Tongue (tissue), 1 donor: ENCODE measurements at regions not wholly inside any gene's neighbourhood (a gene's known extent, or its start where the extent isn't known, plus 50 kb on each side); places are given as distances from the start of the nearest gene placed in this dataset.
"Not testable (repeated sequence)": the region's sequence is repeated elsewhere in the genome, so short reads cannot be mapped to it uniquely, and the experiment has no call there.

Experiments used
- DNase-seq: peaks from one replicate; pipeline ENCODE4 v3.0.0-alpha.2; 2015

DNA sequence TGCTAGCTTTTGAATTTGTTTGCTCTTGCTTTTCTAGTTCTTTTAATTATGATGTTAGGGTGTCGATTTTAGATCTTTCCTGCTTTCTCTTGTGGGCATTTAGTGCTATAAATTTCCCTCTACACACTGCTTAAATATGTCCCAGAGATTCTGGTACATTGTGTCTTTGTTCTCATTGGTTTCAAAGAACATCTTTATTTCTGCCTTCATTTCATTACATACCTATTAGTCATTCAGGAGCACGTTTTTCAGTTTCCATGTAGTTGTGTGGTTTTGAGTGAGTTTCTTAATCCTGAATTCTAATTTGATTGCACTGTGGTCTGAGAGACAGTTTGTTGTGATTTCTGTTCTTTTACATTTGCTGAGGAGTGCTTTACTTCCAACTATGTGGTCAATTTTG, 51.2 kb upstream of the MB21D2 start:
- DNase-seq = not testable (repeated sequence)

DNA sequence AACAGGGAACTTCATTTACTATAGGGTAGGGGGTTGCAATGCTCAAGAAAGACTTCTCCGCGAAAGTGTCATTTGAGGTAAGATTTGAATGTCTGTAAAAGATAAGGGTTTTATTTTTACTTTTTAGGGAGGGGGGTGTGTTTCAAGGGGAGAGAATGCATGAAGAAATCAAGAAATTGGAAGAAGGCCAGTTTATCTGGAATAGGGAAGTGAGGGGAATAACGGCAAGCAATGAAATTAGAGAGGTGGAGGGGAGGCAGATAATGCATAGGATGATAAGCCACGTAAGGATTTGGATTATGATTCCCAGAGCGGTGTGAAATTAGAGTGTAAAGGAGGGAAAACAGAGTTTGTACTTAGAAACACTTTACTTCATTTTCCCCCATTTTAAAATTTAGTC, 63.0 kb upstream of the MB21D2 start:
- DNase-seq = no peak

DNA sequence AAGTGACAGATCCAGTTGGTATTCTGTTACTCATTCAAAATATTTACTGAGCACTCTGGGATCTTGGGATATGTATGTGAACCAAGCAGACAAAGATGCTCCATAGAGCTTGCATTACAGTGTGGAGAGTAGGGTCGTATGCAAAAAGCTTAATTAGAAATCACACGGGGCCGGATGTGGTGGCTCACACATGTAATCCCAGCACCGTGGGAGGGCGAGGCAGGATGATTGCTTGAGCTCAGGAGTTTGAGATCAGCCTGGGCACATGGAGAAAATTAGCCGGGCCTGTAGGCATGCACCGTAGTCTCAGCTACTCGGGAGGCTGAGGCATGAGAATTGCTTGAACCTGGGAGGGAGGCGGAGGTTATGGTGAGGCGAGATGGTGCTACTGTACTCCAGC, 68.7 kb upstream of the MB21D2 start:
- DNase-seq = no peak

DNA sequence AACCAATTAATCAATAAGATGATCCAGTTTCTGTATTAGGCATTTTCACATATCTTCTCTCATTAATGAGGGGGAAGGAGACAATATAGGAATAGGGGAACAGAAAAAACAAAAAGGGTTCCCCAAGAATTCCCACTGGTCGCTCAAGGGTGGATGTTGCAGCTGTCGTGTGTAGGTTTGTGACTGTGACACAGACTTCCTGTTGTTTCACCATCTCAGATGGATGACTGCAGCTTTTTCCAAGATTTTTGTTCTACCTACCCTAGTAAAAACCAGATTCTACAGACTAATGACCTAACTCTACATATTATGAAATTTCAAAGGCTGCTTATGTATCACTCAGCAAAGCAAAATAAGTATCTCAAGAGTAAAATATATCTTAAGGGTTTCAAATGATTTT, 73.7 kb upstream of the MB21D2 start:
- no peak for DNase-seq

DNA sequence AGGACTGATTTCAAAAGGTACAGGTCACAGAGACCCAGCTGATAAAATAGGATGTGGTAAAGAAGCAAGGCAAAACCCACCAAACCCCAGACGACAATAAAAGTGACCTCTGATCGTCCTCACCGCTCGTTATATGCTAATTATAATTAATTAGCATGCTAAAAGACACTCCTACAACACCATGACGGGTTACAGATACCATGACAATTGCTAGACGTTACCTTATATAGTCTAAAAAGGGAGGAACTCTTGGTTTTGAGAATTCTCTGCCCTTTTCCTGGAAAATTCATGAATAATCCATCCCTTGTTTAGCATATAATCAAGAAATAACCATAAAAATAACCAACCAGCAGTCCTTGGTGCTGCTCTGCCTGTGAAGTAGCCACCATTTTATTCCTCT, 74.7 kb upstream of the MB21D2 start:
- DNase-seq = no peak

DNA sequence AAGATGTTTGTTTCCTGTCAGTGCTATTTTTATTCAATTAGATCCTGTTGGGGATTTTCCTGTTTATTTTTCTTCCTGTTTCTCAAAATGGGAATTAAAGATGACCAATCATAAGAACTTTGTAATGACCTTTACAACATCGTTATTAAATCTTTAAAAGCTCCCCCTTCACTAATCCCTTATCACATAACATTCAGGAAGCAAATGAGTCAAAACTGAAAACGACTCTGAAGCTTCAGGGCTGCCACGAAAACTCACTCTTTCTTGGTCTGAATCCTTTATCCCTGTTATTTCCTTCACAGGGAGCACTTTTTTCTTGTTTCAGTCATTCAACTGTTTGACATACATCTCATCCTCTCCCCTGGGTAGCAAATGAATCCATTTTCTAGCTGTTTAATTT, 75.8 kb upstream of the MB21D2 start:
- no peak for DNase-seq

DNA sequence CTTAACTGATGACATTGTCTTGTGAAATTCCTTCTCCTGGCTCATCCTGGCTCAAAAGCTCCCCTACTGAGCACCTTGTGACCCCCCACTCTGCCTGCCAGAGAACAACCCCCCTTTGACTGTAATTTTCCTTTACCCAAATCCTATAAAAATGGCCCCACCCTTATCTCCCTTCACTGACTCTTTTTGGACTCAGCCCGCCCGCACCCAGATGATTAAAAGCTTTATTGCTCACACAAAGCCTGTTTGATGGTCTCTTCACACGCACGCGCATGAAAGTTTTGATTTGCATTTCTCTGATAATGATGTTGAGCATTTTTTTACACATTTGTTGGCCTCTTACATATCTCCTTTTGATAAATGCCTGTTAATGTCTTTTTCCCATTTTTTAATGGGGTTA, 83.5 kb upstream of the MB21D2 start:
- DNase-seq = not testable (repeated sequence)

DNA sequence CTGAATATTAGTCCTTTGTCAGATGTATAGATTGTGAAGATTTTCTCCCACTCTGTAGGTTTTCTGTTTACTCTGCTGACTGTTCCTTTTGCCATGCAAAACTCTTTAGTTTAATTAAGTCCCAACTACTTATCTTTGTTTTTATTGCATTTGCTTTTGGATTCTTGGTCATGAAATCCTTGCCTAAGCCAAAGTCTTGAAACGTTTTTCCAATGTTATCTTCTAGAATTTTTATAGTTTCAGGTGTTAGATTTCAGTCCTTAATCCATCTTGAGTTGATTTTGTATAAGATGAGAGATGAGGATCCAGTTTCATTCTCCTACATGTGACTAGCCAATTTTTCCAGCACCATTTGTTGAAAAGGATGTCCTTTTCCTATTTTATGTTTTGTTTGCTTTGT, 86.0 kb upstream of the MB21D2 start:
- not testable (repeated sequence) for DNase-seq

DNA sequence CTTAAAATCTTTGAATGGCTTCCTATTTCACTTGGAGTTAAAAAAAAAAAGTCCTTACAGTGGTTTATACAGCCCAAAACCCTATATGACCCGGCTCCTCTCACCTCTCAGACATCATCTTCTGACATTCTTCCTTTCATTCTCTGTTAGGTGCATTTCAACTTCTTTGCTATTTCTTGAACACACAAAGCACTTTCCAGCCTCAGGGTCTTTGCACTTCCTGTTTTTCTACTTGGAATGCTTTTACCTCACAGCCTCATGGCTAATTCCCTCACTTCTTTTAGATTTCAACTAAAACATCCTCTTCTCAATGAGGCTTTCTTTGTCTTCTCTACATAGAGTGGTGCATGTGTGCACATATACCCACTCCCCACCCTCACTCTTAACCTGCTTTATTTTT, 91.0 kb upstream of the MB21D2 start:
- DNase-seq = no peak

DNA sequence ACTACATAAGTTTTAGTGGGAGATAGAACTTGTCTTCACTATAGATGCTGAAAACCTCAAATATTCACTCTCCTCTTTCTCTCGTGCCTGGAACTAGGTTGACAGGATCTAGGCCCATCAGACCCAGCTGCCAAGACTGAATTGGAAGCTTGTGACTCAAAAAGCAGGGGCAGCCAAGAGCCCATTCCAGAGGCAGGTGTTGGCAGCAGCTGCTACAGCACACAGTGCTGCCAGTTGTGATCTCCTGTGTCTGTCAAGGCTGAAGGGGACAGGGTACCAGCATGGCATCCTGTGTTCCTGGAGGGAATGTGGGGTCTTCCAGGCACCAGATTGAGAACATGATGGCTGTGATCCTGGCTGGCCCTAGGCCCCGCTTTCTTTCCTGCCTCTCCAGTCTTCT, 92.5 kb upstream of the MB21D2 start:
- peak; percentile 88 for DNase-seq

DNA sequence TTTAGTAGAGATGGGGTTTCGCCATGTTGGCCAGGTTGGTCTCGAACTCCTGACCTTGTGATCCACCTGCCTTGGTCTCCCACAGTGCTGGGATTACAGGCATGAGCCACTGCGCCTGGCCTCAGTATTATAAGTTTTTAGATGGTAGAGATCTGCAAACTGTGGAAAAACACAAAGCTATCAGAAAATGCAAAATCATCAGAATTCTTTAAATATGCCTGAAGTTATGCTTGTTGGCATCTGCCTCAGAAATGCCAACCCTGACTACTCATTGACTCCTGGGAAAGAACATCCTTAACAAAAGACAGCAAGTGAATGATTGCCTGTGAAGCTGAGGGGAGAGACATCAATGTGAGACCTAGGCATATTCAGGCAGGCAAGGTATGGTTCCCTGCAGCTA, 94.3 kb upstream of the MB21D2 start:
- DNase-seq = no peak

DNA sequence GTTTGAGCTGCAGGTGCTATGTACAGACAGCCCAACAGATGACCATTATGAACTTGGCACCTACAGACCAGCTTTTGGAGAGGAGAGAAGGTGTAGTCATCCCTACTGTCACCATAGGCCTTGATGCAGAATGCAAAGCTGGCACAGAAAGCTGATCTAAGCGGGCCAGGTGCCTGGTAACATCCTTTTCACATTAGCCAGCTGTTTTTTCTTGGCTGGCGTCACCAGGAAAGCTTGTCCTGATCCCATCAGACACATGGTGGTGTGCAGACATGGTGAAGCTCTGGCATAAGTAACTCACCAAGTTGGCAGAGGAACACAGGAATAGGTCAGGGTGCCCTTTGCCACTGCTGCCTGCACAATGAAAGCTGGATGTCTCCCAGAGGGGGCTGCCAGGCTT, 97.2 kb upstream of the MB21D2 start:
- DNase-seq = peak; percentile 35

DNA sequence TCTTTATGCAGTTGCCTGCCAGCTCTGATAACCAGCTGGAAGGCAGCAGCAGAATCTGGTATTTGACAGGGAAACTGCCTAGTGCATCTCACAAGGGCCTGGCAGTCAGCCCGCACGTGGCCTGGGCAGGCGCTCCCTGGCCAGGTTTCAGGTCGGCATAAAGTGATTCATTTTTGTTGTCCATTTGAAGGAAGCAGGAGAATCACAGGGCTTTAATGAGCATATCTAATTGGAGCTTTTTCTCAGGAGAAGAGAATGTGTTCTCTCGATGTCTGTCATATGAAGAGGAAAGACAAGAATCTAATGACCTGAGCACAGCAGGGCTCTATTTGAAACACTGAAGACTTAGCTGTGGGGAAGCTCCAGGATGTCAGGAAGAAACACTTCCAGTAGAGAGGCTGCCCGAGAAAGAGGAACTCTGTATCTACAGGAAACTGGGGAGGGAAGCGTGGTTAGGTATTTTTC, 98.8 kb upstream of the MB21D2 start:
- peak; percentile 40 for DNase-seq

DNA sequence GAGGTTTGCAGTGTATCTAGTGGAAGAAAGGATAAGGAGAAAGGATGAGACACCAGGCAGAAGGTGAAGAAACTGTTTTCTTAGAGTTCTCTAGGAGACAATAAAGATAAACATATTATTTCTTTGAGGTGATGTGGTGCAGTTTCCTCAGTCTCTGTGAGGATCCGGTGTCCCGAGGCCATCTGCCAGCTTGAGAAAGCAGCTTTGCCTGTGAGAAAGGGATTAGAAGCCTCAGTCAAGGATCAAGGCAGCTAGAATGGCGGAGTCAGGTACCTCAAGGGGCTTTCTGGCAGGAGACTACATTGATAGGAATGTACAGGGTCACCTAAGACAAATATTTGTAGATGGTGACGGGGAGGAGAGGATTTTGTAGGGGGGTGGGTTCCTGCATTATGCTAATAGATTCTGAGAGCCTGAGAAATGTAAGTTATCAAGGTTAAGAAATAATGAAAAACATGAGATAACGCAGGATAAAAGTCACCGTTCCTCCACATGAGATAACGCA, 103.9 kb upstream of the MB21D2 start:
- no peak for DNase-seq

DNA sequence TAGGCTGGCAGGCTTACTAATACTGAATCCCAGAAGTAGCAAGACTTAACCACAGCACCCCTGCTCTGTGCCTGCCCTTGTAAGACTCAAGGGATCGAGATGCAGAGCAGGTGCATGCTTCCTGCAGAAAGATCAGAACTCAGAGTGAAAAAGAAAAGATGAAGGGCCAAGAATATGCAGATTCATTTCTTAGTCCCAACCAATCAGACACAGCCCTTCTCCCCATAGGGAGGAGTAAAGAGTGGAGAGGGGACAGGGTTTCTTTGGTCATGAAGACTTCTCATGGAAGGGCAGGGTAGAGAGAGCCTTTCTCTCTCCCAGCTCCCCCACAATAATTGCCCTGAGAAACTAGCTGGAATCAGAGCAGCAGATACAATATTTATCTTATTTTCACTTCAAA, 105.6 kb upstream of the MB21D2 start:
- no peak for DNase-seq

DNA sequence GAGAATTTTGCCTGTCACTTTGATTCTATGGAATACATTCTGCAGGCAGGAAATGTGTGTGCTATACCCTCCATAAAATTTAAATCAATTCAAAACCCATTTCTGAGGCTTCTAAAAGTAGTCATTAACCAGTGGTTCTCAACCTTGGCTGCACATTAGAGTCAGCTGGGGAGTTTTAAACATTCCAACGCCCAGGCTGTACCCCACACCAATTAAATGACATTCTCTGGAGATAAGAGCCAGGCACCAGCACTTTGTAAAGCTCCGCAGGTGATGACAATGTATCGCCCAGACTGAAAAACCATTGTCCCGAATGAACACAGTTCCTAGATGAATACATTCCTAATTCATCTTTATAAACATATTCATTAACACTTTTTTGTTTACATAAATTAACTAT, 110.6 kb upstream of the MB21D2 start:
- no peak for DNase-seq

DNA sequence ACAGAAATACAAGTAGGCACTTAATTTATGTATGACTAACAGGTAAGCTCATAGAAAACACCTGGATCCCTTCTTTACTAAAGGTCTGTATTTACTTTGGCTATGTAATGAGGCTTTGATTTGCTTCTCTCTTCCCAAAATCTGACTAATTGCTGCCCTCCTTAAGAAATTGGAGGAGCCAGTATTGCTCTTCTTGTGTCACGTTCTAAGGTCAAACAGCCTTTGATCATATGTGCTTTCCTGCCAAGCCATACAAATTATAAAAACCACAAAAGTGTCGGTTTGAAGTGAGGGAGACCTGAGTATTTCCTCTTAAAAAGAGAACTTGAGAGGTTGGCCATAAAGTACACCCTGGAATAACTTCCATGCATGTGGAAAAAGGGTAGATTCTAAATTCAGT, 112.1 kb upstream of the MB21D2 start:
- DNase-seq = no peak

DNA sequence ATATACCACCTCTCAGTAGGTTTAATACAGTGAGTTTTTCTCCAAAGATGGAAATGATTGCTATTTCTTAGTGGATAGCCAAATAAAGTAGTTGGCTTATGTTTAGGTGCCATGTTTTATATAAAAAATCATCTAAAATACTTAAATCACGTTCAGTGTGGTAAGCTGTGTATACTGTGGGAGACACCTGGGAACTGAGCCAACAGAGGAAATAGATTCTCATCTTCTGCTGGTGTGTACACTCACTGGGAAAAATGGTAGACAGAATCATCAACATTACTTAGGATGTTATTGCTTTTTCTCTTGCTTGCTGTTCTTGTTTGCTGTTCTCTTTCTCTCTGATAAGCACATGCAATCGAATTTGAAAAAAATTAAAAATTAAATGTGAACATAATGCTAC, 112.6 kb upstream of the MB21D2 start:
- no peak for DNase-seq

DNA sequence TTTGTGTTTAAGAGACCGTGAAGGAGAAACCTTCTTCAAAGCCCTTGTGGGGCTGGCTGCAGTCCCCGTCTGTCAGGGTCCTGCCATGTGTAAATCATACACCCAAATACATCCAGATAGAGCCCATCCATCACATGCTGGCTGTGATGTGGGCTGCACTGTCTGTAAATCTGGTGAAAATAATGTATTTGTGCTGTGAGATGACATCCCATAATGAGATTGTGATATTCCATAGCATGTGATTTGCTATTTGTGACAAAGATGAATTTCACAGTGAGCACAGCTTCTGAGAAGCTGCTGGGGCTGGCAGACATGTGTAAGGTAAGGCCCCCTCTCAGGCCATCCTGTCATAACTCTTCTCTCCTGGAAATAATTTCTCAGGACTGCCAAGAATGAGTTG, 114.3 kb upstream of the MB21D2 start:
- DNase-seq = no peak

DNA sequence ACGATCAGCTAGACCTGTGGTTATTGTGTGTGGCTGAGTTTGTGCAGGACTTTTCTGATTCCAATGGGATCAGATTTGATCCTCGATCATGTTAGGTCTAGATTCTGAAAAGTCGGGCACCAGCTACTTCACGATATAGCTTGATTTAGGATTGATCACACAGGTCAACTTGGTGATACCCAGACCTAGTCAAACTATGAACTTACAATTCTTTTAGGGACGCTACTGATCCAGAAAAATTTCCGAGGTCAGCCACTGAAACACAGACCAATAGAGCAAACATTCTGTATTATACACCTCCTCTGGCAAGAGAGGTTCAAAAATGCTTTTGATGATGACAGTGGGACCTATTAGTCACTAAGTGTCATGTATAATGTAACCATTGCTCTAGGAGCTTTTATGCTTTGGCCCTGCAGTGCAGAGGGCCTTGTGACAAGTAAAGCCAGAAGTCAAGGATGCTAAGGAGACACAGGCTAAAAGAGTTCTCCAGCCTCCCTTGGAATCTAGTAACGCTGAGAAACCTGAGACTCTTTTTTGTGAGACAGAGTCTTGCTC, 115.6 kb upstream of the MB21D2 start:
- DNase-seq = no peak

DNA sequence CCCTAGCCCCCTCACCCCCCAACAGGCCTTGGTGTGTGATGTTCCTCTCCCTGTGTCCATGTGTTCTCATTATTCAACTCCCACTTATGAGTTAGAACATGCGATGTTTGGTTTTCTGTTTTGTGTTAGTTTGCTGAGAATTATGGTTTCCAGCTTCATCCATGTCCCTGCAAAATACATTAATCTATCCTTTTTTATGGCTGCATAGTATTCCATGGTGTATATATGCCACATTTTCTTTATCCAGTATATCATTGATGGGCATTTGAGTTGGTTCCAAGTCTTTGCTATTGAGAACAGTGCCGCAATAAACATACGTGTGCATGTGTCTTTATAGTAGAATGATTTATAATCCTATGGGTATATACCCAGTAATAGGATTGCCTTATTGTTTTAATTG, 120.2 kb upstream of the MB21D2 start:
- DNase-seq = not testable (repeated sequence)

DNA sequence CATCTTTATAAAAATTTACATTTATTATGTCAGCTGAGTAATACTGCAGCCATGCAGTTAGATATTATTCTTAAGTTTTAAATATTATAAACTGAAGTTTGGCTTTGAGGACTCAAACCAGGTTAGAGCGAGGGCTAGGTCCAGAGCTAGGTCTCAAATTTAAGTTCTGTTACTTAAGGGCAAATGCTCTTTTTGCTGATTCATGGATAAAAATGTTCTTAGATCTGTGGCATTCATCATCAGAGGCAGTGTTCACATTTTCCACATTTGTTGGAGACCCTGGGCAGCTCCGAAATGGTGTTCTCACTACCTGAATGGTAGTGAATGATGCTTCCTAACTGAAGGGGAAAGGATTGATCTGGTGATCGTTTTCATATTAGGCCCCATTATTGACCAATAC, 121.4 kb upstream of the MB21D2 start:
- no peak for DNase-seq

DNA sequence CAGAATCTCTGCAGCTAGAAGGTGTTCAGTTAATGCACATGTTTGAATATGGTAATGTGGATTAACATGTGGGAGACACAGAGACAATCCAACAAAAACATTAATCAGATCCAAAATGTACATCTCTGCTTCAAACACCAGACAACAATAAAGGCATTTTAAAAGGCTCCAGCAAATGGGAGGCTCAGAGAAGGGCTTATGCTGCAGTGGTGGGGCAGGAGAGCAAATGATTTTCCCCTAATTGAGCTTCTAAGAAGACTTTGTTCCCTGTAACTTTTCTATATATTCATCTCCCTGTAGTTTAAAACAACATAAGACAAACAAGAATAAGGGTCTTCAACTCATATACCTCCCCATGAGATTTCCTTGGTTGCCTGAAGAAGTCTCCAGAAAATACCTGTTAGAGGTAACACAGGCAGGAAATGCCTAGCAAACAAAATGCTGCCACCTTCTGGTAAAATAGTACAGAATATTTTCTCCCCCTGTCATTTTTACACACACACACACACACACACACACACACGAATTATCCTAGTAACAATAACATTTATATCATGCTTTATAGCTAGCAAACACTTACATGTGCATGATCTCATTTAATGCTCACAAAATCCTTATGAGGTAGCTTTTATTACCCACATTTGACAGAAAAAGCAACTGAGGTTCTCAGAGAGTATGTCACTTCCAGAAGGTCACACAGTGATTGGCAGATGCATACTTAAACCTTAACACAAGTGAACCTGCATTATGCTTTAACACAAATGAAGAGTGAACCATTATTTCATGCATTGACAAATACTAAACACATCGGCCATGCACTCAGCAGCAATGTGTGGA, 123.4 kb upstream of the MB21D2 start:
- peak; percentile 35 for DNase-seq

DNA sequence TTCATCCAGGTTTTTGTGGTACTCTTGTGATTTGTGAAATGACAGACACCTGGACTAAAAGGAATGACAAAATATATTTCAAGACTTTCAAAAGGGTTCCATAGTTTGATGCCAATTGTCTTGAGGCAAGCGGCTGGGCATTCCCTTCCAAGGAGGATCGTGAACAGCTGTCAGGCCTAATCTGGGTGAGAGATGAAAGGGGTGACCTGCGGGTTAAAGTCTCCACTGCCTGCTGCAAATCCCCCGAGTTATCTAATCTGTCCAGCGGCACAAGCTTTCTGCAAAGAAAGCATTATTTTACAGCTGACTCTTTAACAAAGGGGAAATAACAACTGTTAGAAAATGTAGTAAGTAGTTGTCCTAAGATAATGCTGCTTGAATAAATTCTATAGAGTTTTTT, 128.7 kb upstream of the MB21D2 start:
- peak; percentile 17 for DNase-seq
